8988T (cell line): ENCODE measurements at regions not wholly inside any gene's neighbourhood (a gene's known extent, or its start where the extent isn't known, plus 50 kb on each side); places are given as distances from the start of the nearest gene placed in this dataset.
"Not testable (repeated sequence)": the region's sequence is repeated elsewhere in the genome, so short reads cannot be mapped to it uniquely, and the experiment has no call there.

ENCODE experiments used
- DNase-seq: peaks from one replicate; pipeline ENCODE4 v3.0.0; 2011

DNA sequence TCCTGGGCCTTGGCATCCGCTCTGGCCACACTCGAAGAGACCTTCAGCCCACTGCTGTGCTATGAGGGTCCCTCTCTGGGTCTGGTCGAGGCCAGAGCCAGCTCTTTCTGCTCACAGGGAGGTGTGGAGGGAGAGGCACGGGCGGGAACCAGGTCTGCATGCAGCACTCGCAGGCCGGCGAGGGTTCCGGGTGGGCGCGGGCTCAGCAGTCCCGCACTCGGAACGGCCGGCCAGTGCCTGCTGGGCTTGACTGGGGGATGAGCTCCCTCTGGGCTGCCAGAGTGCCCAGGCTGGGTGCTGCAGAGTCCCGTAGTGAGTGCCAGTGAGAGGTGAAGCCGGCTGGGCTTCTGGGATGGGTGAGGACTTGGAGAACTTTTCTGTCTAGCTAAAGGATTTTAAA, 882.7 kb downstream of the XPNPEP1 start:
- no peak for DNase-seq

DNA sequence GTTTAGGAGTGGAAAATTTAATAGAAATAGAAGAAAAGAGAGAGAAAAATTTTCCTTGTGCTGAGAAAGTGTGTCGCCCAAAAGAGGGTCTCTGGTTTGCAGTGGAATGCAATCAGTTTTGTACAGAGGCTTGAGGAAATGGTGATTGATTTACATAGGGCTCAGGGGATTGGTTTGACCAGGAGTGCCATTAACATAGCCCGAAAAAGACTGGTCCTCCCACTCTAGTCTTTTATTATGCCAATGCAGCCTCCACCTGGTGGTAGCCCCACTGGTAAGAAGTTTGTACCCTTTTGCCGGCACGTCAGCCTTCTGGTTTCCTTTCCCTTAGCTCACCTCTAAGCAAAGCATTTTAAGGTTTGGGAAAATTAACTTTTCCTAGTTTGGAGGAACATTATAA, 885.3 kb downstream of the XPNPEP1 start:
- no peak for DNase-seq

DNA sequence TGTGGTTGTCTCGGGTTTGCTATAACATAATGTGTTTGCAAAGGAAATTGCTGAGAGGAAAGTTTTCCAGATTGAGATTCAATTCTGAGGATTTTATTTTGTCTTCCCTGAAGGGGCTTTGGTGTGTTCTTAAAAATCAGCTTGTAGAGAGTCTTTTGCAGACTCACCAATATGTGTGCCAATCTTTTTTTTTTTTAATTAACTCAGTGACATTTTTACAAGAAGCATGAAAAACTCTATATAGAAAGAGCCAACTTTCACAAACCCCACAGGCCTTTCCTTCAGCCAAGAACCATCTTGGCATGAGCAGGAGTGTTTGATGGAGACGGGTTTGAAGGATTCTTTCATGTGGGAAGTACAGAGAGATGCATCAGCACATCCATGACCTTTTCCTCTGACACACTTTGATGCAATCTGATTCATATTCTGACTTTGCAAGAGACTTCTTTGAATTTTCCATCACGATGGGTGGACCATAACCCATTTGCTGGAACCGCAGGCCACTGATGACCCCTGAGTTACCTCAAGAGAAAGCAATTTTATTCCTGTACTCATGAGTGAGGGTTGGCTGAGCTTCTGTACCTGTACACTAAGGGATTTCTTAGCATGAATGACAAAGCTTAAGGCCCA, 892.6 kb downstream of the XPNPEP1 start:
- no peak for DNase-seq

DNA sequence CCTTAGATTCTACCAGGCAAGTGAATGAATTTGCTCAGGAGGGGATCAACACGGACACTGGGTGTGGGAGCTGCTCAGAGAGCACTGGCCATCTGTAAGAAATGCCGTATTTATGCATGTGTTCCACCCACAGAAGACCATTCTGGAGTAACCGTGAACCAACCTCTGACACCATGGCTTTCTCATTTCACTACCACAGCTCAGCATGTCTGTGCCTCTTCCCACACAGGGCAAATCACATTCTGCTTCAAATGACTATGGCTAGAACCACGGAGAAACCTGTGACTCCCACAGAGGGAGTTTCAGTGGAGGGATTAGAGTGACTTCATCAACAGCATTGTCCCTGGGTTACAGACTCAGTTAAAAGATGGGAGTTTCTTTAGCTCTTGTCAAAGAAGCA, 893.4 kb downstream of the XPNPEP1 start:
- DNase-seq = no peak

DNA sequence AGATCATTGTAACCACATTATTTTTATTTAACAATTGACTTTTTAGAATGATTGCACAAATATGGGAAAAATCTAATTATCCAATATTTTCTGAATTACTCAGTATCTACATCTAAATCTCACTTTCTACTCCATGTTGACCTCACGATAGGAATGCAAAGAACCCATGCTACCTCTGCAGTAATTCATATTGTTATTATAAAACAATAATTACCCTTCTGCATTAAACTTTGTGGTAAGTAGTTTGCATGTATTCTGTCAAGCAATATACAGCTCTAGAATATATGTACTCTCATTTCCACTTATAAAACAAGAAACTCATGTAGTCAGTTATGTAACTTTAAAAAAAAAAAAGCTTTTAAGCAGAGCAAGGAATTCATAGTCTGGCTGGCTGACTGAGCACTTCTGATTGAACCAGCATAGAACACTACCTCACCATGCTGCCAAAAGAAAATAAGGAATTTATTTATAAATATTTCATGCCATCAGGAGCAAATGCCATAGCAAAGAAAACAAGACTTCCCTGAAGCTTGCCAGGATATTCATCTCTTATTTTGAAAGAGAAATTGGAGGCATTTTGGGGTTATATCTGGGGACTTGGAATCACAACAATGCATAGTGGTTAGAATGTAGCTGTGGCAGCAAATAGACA, 895.7 kb downstream of the XPNPEP1 start:
- DNase-seq = no peak

DNA sequence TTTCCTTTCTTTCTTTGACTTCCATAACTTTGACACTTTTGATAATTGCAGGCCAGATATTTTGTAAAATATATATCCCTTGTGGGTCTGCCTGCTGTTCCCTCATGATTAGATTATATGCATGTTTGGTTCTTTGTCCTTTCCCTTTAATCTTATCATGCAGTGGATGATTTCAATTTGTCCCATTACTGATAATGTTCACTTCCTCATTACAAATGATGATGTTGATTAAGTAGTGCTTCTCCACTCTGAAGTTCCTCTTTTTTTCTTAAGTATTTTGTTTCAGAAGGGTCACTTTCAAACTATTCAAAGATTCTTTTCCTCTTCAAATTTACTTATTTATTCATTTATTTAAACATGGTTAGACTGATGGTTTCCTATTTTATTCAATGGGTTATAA, 898.1 kb downstream of the XPNPEP1 start:
- no peak for DNase-seq

DNA sequence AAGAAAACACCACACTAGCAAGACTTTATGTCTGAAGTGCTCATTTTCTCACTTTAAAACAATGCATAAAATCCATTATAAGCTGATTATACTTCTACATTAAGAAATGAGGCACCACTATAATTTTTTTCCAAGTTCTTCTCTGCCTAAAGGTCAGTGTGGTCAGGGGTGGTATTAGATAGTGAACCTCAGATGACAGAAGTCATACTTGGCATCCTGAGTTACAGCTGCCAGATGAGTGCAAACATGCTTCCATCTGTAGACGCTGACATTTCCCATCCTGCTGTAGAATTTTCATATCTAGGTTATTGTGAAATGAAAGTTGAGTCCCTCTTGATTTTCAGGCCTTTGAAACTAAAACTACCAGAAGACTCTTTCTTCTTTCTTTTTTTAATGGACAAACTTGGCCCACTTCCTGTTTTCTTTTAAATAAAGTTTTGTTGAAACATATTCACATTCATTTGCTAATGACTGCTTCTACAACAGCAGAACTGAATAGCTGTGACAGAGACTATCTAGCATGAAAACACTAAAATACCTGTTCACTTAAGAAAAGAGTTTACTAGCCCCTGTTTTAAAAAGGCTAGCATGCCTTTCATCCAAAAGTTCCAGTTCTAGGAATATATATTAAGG, 900.8 kb downstream of the XPNPEP1 start:
- no peak for DNase-seq

DNA sequence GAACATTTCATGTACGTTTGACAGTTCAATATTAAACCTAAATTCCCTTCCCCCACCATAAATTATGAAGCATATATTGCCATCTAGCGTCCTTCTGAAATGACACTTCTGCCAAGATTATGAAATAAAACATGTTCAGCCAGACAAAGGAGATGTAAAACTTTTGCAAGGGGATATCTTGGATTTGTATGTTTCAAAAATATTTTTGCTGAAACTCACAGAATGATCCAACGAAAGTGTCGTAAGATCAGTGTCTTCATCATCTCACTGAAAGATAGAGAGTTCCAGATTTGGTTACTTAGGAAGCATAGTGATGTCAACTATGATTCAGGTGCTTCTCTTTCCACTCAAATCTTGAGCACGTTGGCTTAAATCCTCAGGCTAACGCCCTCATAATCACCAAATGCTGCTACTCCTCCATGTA, 904.3 kb downstream of the XPNPEP1 start:
- DNase-seq = no peak

DNA sequence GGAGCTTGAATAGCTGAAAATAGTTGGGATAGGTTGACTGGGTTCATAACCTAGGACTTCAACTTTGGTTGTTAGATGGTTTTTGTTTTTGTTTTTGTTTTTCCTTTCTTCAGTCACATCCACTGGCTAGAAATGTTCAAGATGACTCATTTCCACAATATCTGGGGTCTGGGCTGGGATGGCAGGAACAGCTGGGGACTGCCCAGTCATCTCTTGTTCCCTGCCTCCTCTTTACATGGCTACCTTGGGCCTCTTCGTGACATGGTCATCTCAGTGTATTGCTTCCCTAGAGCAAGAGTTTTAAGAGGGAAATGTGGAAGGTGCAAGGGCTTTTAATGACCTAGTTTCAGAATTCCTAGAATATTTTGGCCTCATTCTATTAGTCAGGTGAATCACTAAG, 915.8 kb downstream of the XPNPEP1 start:
- no peak for DNase-seq

DNA sequence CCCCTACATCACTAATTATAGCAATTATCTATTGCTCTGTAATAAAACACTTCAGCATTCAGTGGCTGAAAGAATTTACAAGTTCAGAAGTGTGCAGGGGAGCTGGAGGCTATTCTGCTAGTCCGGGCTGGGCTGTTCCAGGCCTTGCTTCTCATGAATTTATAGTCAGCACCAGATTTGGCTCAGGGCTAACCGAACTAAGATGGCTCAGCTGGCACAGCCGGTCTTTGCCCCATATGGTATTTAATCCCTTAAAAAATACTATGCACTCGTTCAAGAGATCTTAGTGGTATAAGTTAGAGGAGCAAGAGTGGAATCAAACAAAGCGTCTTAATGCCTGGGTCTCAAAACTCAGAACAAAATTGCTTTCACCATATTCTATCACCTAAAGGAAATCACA, 932.9 kb downstream of the XPNPEP1 start:
- no peak for DNase-seq

DNA sequence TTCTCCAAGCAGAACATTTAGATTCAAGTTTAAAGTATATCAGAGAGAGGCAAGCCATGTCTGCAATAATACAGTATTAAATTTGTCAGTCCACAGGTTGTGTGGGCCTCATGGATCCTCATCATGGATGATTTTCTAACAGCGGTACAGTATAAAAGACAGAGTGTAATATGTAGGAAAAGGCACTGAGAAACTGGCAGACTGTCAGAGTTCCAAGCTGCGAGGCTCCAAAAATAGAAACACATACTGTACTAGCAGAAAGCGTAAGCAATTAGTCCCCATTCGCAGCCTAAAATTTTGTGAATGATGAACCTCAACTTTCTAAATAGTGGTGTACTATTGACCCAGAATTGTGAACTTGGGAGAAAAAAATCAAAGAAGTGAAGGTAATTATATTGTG, 933.3 kb downstream of the XPNPEP1 start:
- DNase-seq = no peak

DNA sequence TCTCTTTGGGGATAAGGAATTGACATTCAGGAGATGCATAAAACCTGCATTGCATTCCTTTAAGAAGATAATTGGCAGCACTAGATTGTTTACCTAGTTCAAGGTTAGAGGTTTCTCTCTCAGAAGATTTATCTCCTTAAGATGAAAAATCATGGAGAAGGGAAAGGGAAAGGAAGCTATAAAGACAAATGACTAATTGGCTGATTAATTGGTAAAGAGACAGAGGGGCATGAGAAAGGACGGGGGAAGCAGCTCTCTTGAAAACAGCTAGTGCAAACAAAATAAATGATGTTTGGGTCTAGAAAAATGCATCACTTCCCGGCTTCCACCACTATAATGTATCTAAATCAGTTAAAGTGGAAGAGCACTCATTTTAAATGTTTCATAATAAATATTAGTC, 941.2 kb downstream of the XPNPEP1 start:
- DNase-seq = no peak

DNA sequence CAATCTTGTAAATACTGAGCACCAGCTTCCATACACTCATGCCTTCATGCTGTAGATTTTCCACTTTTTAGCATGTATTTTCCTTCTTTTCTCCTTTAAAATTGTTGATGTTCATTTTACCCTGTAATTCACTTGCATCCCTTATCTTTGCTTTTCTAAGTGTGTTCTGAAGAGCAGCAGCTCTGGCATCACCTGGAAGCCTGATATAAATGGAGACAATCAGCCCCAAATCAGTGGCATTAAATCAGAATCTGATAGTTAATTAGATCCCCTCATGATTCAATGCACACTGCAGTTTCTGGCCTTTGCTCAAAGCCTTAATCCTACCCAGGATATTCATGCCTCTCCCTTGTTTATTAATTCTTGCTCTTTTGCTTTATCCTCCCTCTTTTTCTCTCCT, 942.4 kb downstream of the XPNPEP1 start:
- no peak for DNase-seq

DNA sequence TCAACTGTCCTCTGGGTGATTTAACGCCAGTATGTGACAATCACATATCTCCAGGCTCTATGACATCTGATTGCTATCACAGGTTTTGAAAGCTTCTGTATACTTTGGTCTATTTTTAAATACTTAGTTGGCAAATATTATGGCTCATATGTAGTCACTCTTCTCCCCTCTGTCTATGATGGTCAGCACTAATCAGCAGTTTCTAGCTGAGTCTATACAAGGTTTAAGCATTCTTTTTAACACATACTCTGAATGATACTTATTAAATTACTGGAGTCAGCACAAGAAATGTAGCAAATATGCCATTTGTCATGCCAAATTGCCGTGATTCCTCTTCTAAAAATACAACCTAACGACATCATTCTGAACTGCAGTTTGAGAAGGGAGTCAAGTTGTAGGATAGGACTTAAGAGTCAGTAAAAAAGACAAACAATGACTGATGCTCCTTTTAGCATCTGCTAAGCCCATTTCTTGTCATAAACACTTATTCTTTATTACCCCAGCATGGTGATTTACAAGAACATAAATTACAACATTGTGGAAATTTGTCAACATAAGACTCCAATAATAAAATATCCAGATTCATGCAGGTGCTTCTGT, 947.8 kb downstream of the XPNPEP1 start:
- no peak for DNase-seq

DNA sequence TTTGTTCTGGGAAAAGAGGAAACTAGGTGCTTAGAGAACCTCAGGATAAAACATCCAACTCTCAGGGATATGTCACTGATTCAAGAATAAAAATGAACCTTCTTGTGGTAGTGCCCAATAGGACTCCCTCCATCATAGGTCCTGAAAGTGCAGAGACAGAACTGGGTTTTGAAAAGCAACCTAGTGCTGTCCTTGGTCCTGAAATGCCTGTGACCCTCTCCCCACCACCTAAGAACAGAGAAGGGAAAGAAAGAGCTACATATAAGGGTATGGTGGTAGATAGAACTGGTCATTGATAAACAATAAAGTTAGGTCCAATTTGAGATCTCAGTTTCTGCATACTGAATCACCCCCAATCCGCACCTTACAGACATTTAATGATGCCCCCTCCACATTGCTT, 953.3 kb downstream of the XPNPEP1 start:
- no peak for DNase-seq

DNA sequence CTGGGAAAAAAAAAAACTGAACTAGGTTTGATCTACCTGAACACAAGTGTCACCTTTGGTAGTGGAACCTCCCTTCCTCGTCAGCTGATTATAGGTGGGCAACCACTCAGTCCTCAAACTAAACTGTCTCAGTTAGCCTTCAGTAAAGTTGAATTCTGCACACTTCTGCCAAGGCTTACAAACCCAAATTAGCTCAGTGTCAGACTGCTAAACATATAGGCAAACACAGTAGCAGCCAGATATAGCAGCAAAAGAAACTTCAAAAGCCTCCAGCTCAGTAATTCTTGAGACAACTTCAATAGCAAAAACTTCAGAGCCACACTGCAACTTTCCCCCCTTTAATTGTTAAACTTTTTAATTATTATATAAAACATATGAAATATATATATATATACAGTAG, 956.9 kb downstream of the XPNPEP1 start:
- DNase-seq = no peak

DNA sequence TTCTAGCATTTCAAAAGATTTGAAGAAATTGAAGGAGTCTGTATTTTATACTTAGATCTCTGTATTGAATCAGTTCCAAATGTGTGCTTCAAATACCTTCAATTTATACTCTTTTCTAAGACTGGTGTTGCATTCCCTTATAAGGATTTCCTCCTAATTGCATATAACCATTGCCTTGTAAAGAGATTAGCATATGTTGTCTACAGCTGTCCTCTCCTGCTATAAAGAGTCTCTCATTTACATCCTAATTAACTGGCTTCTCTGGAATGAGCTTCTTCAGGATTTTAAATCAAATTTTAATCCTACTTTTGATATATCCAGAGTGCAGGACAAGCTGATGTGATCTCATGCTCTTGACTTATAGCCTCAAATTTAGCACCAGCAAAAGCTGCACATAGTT, 957.3 kb downstream of the XPNPEP1 start:
- no peak for DNase-seq

DNA sequence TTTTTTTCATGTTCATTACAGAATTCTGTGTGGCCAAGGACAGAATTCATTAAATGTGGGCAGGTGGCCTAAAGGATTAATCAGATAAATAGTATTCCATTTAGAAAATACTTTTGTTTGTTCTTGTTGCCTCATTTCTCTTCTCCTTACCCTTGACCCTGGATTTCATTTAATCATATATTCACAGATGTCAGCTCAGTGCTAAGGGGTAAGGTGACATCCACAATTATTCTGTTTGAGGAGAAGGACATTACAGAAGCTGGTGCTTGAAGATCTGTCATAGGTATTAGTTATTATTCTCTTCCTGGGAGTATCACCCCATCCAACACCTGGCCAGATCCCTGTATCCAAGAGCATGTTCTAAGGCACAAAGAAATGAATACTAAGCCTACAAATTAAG, 961.1 kb downstream of the XPNPEP1 start:
- no peak for DNase-seq

DNA sequence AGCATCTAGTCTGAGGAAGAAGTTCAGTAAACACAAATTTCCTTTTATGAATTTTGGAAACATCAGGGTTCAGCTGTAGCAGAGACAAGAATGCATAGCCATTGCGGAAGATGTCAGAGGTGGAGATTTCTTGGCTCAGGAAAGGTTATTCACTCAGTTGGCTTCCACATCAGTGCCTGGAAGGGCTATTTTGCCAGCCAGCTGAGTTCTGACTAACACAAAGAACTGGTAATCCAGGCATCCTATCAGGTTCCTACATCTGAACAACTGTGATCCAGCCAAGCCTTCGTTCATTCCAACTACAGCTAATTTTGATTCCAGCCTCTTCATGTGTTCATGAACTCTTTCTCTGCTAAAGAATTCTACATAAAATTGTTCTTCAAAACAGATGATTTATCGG, 965.6 kb downstream of the XPNPEP1 start:
- DNase-seq = no peak

DNA sequence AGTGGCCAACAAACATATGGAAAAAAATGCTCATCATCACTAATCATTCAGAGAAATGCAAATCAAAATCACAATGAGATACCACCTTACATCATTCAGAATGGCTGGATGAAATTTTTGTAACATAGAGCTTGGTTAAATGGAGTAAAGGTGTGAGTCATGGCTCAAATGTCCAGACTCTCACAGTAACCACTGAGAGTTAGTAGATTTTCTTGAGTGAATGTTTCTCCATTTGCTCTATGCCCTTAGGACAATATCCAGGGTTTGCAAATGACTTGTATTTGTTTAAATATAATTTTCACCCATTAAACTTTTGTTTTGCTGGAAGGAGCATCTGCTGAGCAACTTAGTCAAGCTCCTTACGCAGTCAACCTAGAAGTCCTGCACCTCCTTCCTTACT, 967.2 kb downstream of the XPNPEP1 start:
- no peak for DNase-seq

DNA sequence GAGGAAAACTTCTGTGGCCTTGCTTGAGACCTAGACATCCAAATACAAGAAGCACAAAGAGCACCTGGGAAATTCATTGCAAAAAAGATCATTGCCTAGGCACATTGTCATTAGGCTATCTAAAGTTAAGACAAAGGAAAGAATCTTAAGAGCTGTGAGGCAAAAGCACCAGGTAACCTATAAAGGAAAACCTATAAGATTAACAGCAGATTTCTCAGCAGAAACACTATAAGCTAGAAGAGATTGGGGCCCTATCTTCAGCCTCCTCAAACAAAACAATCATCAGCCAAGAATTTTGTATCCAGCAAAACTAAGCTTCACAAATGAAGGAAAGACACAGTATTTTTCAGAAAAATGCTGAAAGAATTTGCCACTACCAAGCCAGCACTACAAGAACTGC, 1003.3 kb downstream of the XPNPEP1 start:
- DNase-seq = not testable (repeated sequence)

DNA sequence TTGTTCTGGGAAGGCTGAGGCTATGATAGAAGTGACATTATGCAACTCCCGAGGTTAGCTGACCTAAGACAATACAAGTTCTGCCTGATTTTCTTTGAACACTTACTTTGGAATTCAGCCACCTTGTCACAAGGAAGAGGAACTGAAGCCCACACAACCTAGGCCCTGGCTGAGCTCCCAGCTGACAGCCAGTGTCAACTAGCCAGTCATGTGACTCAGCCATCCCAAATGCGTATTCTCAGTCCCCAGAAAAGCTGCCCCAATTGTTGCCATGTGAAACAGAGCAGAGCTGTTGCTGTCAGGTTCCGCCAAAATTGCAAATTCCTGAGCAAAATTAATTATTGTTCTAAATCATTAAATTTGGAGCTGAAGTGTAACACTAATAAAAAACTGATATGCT, 1010.0 kb downstream of the XPNPEP1 start:
- no peak for DNase-seq

DNA sequence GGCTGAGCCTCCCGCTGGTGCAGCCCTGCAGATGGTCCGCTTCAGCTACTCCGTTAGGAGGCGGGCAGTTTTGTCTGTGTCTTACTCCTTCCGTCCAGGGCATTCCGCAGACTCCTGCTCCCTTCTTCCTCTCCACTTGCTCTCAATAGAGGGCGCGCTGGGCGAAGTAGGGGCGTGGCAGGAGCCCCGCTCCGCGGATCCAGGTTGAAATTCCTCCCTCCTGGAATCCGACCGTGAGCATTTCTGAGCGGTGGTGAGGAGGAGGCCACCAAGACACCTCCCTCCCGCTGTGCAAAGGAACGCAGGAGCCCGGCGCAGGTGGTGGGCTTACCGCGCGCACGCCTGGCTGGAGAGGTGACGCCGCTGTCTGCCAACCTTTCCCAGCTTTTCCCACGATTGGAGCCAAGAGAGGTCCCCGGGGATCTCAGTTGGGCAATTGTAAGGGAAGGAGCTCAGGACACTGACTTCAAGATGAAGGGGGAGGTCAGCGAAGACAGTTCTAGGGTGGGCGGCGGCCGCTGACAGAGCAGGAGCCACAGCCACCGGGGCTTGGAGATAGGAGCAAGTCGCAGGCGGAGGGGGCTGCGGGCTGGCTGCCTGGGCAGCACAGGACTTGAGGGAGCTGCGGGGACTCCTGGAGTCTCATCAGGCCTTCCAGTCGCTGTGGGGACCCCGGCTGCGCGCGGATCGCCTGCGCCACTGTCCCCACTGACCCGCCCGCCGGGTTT, 1011.3 kb downstream of the XPNPEP1 start:
- DNase-seq = no peak

DNA sequence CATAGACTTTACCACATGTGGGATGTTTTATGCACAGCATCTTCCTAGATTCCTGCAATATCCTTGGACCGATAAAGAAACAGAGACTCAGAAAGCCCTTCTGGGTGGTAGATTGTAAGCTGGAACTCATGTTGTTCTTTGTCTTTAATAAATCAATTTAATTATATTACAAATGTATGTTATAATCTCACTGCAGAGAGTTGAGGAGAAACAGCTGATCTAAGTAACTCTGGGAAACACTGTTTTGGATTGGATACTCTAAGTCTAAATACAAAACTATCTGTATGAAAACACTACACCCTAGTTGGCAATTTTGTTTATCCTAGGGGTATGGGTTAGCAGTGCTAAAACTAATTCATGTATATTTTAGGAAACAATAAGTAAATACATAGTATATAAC, 1015.2 kb downstream of the XPNPEP1 start:
- DNase-seq = no peak
